AG10803 (cell line): ENCODE measurements at regions not wholly inside any gene's neighbourhood (a gene's known extent, or its start where the extent isn't known, plus 50 kb on each side); places are given as distances from the start of the nearest gene placed in this dataset.

Source experiments
- DNase-seq: peaks from one replicate; pipeline ENCODE4 v3.0.0; 2010; ENCODE audit warnings: low read depth
- H3K4me3 ChIP-seq: 2 replicates; pipeline ENCODE4 v1.5.1; 2011; ENCODE audit warnings: mild to moderate bottlenecking, low read length, control low read depth
- CTCF ChIP-seq: conservative IDR thresholded peaks from 2 replicates; pipeline ENCODE4 v1.5.1; 2011; ENCODE audit warnings: mild to moderate bottlenecking, low read length, control low read depth, inconsistent platforms

GRCh38 chr2:76378140-76378539 lies 667.4 kb upstream of the GCFC2 start:
- H3K4me3 ChIP-seq, result no peak overlapping the region
- DNase-seq, result no peak
- no peak for TF ChIP-seq CTCF

- H3K4me3 ChIP-seq, result no peak overlapping the region
- no peak for DNase-seq
- no peak for TF ChIP-seq CTCF
Observed at GRCh38 chr2:76341439-76341838, 630.7 kb upstream of the GCFC2 start.

- no peak for TF ChIP-seq CTCF
- H3K4me3 ChIP-seq, result no peak overlapping the region
- no peak for DNase-seq
Observed at GRCh38 chr2:76332871-76333270, 622.2 kb upstream of the GCFC2 start.

GRCh38 chr2:76330865-76331264 lies 620.1 kb upstream of the GCFC2 start:
- no peak for DNase-seq
- H3K4me3 ChIP-seq, result no peak overlapping the region
- TF ChIP-seq CTCF, result no peak

GRCh38 chr2:76326636-76327035 lies 615.9 kb upstream of the GCFC2 start:
- no peak for TF ChIP-seq CTCF
- no peak overlapping the region for H3K4me3 ChIP-seq
- DNase-seq, result no peak

- DNase-seq, result no peak
- no peak overlapping the region for H3K4me3 ChIP-seq
- TF ChIP-seq CTCF, result no peak
Observed at GRCh38 chr2:76323381-76323780, 612.7 kb upstream of the GCFC2 start.

- DNase-seq, result no peak
- no peak for TF ChIP-seq CTCF
- H3K4me3 ChIP-seq, result no peak overlapping the region
Observed at GRCh38 chr2:76320716-76321115, 610.0 kb upstream of the GCFC2 start.
